Keratinocyte (primary cell): ENCODE measurements at regions not wholly inside any gene's neighbourhood (a gene's known extent, or its start where the extent isn't known, plus 50 kb on each side); places are given as distances from the start of the nearest gene placed in this dataset.
A peak's percentile ranks its signal among the peaks of the same experiment; 100 is the strongest.

Experiments used
- DNase-seq: peaks from one replicate; pipeline ENCODE4 v3.0.0-alpha.2; 2011; ENCODE audit warnings: low read depth, missing footprints, low spot score
- FAIRE-seq: peaks from 2 replicates; lab custom pipeline; 2011; peaks lifted over from hg19 to GRCh38; lab: Jason Lieb, UNC
- H2AFZ ChIP-seq: 2 replicates; pipeline ENCODE4 v1.6.0; 2012; ENCODE audit warnings: low read length, control low read depth, inconsistent platforms; ENCODE audit not compliant: control insufficient read depth
- H3K27ac ChIP-seq: 2 replicates; pipeline ENCODE4 v1.5.1; 2011; ENCODE audit warnings: low read length; ENCODE audit not compliant: control insufficient read depth, insufficient read depth
- H3K27me3 ChIP-seq: 3 replicates; pipeline ENCODE4 v1.6.0; 2011; ENCODE audit warnings: low read length; ENCODE audit not compliant: control insufficient read depth, insufficient read depth; ENCODE audit errors: extremely low read depth
- H3K36me3 ChIP-seq, 2 experiments: 2 replicates in 1 of 2; 3 replicates in 1 of 2; pipeline ENCODE4 v1.5.1; 2011; ENCODE audit warnings: low read length in 2 of 2, mild to moderate bottlenecking in 1 of 2; ENCODE audit not compliant: control insufficient read depth in 2 of 2, insufficient read depth in 2 of 2; ENCODE audit errors: extremely low read depth in 1 of 2
- H3K4me1 ChIP-seq: 3 replicates; pipeline ENCODE4 v1.5.1; 2011; ENCODE audit warnings: low read length; ENCODE audit not compliant: control insufficient read depth, insufficient read depth; ENCODE audit errors: extremely low read depth
- H3K4me2 ChIP-seq: 3 replicates; pipeline ENCODE4 v1.6.0; 2011; ENCODE audit warnings: low read depth, low read length; ENCODE audit not compliant: control insufficient read depth, insufficient read depth; ENCODE audit errors: extremely low read depth
- H3K4me3 ChIP-seq, 3 experiments: fragments of 200-600 bp in 1 of 3; sonication (generic) in 1 of 3; 2 replicates in 2 of 3; 3 replicates in 1 of 3; pipeline ENCODE4 v1.5.1; 2011 to 2016; ENCODE audit warnings: low read length in 3 of 3, mild to moderate bottlenecking in 3 of 3, control low read depth in 2 of 3, inconsistent platforms in 1 of 3, low read depth in 1 of 3, mixed read lengths in 1 of 3, mixed run types in 1 of 3, moderate library complexity in 1 of 3; ENCODE audit not compliant: control insufficient read depth in 2 of 3, insufficient read depth in 2 of 3; ENCODE audit errors: extremely low read depth in 1 of 3
- H3K79me2 ChIP-seq: 2 replicates; pipeline ENCODE4 v1.6.0; 2012; ENCODE audit warnings: low read length; ENCODE audit not compliant: control insufficient read depth, insufficient read depth
- H3K9ac ChIP-seq: 3 replicates; pipeline ENCODE4 v1.6.0; 2011; ENCODE audit warnings: low read length; ENCODE audit not compliant: control insufficient read depth, insufficient read depth; ENCODE audit errors: extremely low read depth
- H3K9me1 ChIP-seq: 3 replicates; pipeline ENCODE4 v1.6.0; 2011; ENCODE audit warnings: low read length; ENCODE audit not compliant: control insufficient read depth, insufficient read depth; ENCODE audit errors: extremely low read depth
- H3K9me3 ChIP-seq: 2 replicates; pipeline ENCODE4 v1.5.1; 2012; ENCODE audit warnings: low read depth, low read length; ENCODE audit not compliant: control insufficient read depth
- H4K20me1 ChIP-seq: 3 replicates; pipeline ENCODE4 v1.6.0; 2011; ENCODE audit warnings: low read length; ENCODE audit not compliant: control insufficient read depth, insufficient read depth; ENCODE audit errors: extremely low read depth
- CTCF ChIP-seq, 3 experiments: IDR thresholded peaks in 1 of 3; conservative IDR thresholded peaks in 1 of 3; optimal IDR thresholded peaks in 1 of 3; 2 replicates in 2 of 3; 3 replicates in 1 of 3; pipeline versions ENCODE3 to v1.5.1; 2011; ENCODE audit warnings: low read length in 3 of 3, mild to moderate bottlenecking in 3 of 3, moderate library complexity in 2 of 3, control low read depth in 1 of 3, inconsistent platforms in 1 of 3; ENCODE audit not compliant: insufficient read depth in 2 of 3; ENCODE audit errors: extremely low read depth in 1 of 3
- EZH2 ChIP-seq: IDR thresholded peaks from one replicate; pipeline ENCODE4 v1.6.1; 2012; ENCODE audit warnings: inconsistent platforms, mild to moderate bottlenecking, low read length, moderate library complexity
- dilution Hi-C: fragments of 300-500 bp; cut with MboI; formaldehyde crosslinking; loops from one replicate; pipeline ENCODE4 v1.7.0; 2020; ENCODE audit warnings: low sequenced_read_pairs; ENCODE audit not compliant: extremely low pct_ligation_motif_present

- Histone ChIP-seq H3K36me3 (no peaks in the 10 kb centered on the region), H3K27ac (peak overlapping the region; percentile 92), H4K20me1 (no peaks in the 10 kb centered on the region), H3K27me3 (no peaks in the 10 kb centered on the region), H3K9me3 (no peaks in the 10 kb centered on the region), H3K4me3 (peak overlapping the region in 2 of 3 experiments; percentile 24 to 58), H3K9ac (peak overlapping the region; percentile 57), H2AFZ (peak overlapping the region; percentile 97), H3K4me2 (peak overlapping the region; percentile 75), H3K79me2 (no peaks in the 10 kb centered on the region), H3K9me1 (no peaks in the 10 kb centered on the region), H3K4me1 (peaks cover 17% of the 10 kb centered on the region)
- FAIRE-seq (no peak), DNase-seq (no peak)
- no peak for TF ChIP-seq EZH2
- no peak for TF ChIP-seq CTCF (optimal IDR thresholded peaks at IDR 0.05 in 1 of 3, IDR thresholded peaks at IDR 0.05 in 1 of 3, conservative IDR thresholded peaks at IDR 0.05 in 1 of 3; ENCODE audit: extremely low read depth in 1 of 3, insufficient read depth in 2 of 3, low read length in 3 of 3)
- dilution Hi-C loops, result loop anchor here (25.0 kb wide), 1 partner anchor 297 kb away; the partner anchor contains the start of gene TCF21
Observed at GRCh38 chr6:133590196-133590595, 298.7 kb upstream of the TCF21 start.

- Histone ChIP-seq H3K4me3 (peak overlapping the region in 2 of 3 experiments; percentile 24 to 58), H3K27ac (peak overlapping the region; percentile 92), H3K4me1 (peaks cover 17% of the 10 kb centered on the region), H3K27me3 (no peaks in the 10 kb centered on the region), H2AFZ (peak overlapping the region; percentile 97), H3K9ac (peak overlapping the region; percentile 57), H3K4me2 (peak overlapping the region; percentile 75), H4K20me1 (no peaks in the 10 kb centered on the region), H3K9me3 (no peaks in the 10 kb centered on the region), H3K79me2 (no peaks in the 10 kb centered on the region), H3K9me1 (no peaks in the 10 kb centered on the region), H3K36me3 (no peaks in the 10 kb centered on the region)
- peak; percentile 99 for FAIRE-seq
- peak; percentile 41 for DNase-seq
- dilution Hi-C loops, result loop anchor here (25.0 kb wide), 1 partner anchor 296 kb away; the partner anchor contains the start of gene TCF21
- TF ChIP-seq EZH2, result no peak
- TF ChIP-seq CTCF (optimal IDR thresholded peaks at IDR 0.05 in 1 of 3, IDR thresholded peaks at IDR 0.05 in 1 of 3, conservative IDR thresholded peaks at IDR 0.05 in 1 of 3; ENCODE audit: extremely low read depth in 1 of 3, insufficient read depth in 2 of 3, low read length in 3 of 3), result no peak
Observed at GRCh38 chr6:133590814-133591213, 298.1 kb upstream of the TCF21 start.
